Neural progenitor cell (in vitro differentiated cells): ENCODE measurements at regions not wholly inside any gene's neighbourhood (a gene's known extent, or its start where the extent isn't known, plus 50 kb on each side); places are given as distances from the start of the nearest gene placed in this dataset.

Experiments used
- CTCF ChIP-seq: fragments of 200-600 bp; sonication (generic); IDR thresholded peaks from 2 replicates; pipeline ENCODE4 v1.5.1; 2017; ENCODE audit warnings: antibody characterized with exemption, mild to moderate bottlenecking
- EZH2phosphoT487 ChIP-seq: fragments of 200-600 bp; sonication (generic); IDR thresholded peaks from 2 replicates; pipeline ENCODE4 v1.6.1; 2017; ENCODE audit warnings: antibody characterized with exemption

- TF ChIP-seq CTCF (no peak), EZH2phosphoT487 (no peak)
Measured at GRCh38 chr12:33671676-33672075, 232.1 kb upstream of the SYT10 start.
